ENCODE measurements at regions not wholly inside any gene's neighbourhood (a gene's known extent, or its start where the extent isn't known, plus 50 kb on each side); places are given as distances from the start of the nearest gene placed in this dataset.

- TF ChIP-seq CTCF (IDR thresholded peaks at IDR 0.05; ENCODE audit: insufficient read depth, low read length, poor library complexity, severe bottlenecking) (no peak), EZH2phosphoT487 (conservative IDR thresholded peaks at IDR 0.05; ENCODE audit: low read length) (no peak)
Observed at GRCh38 chr5:88941581-88941980, 58.6 kb upstream of the MEF2C start.

All from SU-DHL-6 (cell line).